NCI-H82 treated with DMSO at 0.1 percent for 48 hours (cell line): ENCODE measurements at regions not wholly inside any gene's neighbourhood (a gene's known extent, or its start where the extent isn't known, plus 50 kb on each side); places are given as distances from the start of the nearest gene placed in this dataset.
"Not testable (repeated sequence)": the region's sequence is repeated elsewhere in the genome, so short reads cannot be mapped to it uniquely, and the experiment has no call there.

Experiments
- DNase-seq: peaks from one replicate; lab custom pipeline; 2025; ENCODE audit not compliant: unreplicated experiment; lab: John Stamatoyannopoulos, UW

DNA sequence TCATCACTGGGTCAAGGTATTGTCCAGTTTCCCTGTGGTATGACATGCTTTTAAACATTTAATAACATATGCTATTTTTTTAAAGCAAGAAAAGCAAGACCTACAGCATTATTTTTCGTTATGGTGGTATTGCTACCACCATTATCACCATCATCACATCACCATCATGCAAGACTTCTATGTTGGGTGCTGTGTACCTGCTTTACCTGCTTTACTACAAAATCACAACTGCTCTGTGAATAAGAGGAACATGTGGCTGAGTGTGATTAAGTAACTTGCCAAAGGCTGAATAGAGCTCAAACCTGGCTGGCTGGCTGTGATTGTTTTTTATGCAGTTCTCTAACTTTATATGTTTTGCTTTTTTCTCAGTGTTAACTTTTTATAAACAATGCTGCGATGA is 140.8 kb upstream of the CLINT1 start:
- no peak for DNase-seq

- no peak for DNase-seq
These were observed 139.1 kb upstream of the CLINT1 start for GRCh38 chr5:157997991-157998504.

DNA sequence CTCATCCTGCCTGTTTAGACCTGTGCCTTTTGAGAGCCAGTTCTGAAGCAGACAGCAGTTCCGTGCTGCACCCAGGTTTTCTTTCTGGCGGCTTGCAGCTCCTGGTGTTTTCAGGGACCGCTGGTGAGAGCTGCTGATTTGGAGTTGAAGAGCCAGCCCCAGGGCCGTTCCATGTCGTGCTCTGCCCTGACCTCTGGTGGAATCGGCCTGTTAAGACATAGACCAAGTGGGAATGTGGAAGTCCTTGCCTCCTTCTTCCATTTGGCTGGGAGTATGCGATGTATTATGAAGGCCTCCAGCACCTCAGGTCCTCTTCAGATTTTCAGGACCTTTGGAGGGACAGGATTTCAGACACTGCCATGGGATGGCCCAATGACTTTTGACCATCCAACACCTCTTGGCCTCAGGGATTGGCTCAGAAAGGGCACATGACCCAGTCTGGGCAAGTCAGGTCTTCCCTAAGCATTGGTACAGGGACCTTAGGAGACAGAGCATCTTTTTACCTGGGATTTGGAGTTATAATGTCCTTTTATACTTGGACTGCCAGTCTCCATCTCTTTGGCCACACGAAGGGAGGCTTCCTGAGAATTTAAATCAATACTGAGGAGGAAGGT is 136.1 kb upstream of the CLINT1 start:
- DNase-seq = no peak

- DNase-seq = no peak
These were observed 135.2 kb upstream of the CLINT1 start for GRCh38 chr5:157993986-157994691.

- peak; percentile 63 for DNase-seq
These were observed 134.3 kb upstream of the CLINT1 start for GRCh38 chr5:157993201-157993600.

DNA sequence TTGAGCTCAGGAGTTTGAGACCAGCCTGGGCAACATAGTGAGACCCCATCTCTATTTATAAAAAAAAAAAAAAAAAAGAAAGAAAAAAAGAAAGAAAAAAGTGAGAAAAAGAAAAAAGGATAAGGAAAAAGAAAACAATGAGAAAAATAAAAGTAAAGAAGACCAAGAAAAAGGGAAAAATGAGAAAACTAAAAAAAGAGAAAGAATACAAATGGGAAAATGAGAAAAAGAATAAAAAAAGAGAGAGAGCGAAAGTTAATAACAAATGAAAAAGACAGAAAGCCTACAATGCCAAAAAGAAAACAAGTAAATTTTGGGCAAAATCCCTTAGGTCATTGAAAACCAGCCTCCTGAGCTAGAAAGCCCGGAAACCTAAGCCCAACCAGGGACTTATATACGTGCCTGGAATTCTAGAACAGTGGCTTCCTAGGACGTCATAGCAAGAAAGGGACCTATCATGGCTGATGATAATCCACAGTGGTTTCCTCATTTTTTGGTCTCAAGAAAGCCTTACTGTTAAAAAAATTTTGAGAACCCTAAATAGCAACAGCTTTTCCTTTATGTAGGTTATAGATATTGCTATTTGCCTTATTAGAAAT is 131.7 kb upstream of the CLINT1 start:
- DNase-seq = no peak

DNA sequence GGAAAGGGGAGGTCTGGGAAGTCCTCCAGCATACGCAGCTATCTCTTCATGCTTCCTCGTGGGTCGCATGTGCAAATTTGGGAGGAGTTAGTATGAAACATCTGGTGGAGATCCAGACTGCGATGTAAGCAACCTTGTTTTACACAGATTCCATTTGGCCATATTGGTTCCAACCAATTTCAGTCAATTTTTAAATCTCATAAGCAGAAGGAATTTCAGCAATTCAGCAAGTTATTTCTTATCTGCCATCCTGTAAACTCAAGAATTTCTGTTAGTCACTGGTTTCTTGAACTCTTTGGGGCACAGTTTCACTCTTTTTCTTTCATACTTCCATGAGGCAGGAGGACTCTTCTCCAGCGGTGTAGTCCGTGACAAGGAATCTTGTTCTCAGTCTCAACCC is 130.4 kb upstream of the CLINT1 start:
- no peak for DNase-seq

DNA sequence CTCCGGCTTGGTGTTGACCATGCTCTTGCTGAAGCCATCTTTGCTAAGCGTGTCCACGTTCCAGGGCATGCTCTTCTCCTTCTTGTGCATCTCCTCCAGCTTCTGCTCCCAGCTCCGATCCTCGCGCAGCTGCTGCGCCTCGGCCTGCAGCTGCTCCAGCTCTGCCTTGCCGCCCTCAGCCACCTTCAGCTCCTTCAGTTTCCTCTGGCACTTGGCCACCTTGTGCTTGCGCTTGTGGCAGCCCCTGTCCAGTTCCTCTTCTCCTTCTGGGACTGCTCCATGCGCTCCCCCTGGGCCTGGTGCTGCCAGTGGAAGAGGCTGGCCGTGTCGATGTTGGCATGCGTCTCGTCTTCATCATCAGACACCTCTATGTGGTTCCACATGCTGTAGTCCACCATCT is 128.3 kb upstream of the CLINT1 start:
- no peak for DNase-seq

GRCh38 chr5:157986431-157986990 is 127.6 kb upstream of the CLINT1 start:
- no peak for DNase-seq

DNA sequence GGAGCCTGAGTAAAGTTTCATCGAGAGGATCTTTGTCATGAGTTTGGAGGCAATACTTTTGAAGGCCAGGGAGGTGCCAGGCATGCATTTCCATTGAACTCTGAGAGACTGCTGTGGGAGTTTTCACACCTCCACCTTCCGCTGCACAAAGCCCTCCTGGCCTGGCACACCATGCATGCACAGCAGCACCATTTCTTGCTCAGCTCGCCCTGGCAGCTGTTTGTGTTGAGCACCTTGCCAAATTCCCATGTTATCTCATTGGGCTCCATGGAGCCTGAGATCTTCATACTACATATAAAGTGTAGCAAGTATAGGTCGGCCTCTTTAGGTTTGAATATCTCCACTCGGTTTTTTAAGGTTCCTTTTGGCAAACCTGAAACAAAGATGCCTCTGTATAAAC is 125.7 kb upstream of the CLINT1 start:
- no peak for DNase-seq

DNA sequence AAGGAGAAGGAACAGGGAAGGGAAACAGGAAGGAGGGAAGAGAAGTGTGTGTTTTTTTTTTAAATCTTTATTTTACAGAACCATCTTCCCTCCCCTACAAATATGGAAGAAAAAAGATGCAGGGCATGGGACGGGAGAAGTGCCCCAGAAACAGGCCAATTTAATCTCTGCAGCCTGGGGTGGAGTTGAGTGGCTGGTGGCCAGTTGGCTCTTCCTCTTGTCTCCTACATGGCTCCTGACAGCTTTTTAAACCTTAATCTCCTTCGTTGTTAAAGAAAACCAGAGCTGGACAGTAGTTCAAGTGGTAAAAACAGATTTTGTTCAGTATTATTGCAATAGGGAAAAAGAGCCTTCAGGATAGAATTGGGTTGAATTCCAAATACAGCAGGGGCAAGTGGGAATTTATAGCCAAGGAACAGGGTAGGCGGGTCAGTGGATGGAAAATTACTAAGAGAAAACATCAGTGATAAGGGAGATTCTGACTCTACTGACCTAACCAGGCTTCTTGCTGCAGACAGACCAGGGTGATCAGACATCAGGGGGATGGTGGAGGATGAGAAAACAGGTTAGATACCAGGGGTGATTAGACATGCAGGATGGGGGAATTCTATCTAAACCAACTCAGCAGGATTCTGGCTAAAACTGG is 125.1 kb upstream of the CLINT1 start:
- no peak for DNase-seq

DNA sequence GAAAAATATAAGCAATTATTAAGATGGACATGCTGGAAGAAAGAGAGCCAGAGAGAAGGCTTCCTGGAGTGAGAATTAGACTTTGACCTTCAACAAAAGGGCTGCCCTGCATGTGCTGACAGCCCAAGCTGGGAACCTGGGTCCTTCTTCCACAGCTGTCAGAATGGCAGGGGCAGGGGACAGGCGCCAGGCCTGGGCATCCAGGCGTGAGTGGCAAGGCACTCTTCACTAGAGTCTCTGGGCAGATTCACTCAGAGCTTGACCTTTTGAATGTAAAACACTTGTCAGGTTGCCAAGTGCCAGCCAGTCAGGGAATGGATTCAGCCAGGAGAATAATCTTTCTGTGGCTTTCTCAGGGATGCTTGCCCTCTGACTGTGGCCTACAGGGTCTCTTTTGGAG is 119.1 kb upstream of the CLINT1 start:
- no peak for DNase-seq

- no peak for DNase-seq
These were observed 117.5 kb upstream of the CLINT1 start for GRCh38 chr5:157976429-157976828.

DNA sequence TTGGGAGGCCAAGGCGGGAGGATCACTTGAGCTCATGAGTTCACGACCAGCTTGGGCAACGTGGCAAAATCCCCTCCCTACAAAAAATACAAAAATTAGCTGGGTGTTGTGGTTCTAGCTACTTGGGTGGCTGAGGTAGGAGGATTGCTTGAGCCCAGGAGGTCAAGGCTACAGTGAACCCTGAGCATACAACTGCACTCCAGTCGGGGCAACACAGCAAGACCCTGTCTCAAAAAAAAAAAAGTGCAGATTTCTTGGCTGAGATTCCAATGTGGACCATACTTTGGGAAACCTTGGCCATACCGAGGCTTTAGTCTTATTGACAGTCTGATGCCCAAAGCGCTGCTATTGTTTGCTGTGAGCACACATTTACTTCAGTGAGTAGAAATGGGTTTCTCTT is 113.6 kb upstream of the CLINT1 start:
- DNase-seq = no peak

- no peak for DNase-seq
These were observed 112.7 kb upstream of the CLINT1 start for GRCh38 chr5:157971571-157972216.

GRCh38 chr5:157968570-157968969 is 109.6 kb upstream of the CLINT1 start:
- DNase-seq = not testable (repeated sequence)

DNA sequence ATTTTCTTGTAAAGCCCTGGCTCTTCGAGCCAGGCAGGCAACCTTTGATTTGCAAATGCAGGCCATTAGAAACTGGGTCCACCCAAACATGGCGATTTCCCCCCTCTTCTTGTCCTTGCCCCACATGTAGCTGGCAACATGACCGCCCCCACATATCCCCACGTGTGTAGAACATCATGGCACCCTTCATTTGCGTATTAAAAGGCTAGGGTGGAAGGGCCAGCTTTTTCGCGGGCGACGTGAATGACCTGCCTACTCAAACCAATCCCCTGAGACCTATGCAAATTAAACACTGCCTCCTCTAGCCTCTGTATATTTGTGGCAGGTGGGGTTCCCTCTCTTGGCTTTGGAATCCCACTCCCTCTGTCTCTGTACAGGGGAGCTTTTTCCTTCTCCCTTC is 107.0 kb upstream of the CLINT1 start:
- DNase-seq = no peak

- DNase-seq = no peak
These were observed 106.2 kb upstream of the CLINT1 start for GRCh38 chr5:157965040-157965678.

GRCh38 chr5:157963761-157964160 is 104.8 kb upstream of the CLINT1 start:
- DNase-seq = no peak

- DNase-seq = no peak
These were observed 104.3 kb upstream of the CLINT1 start for GRCh38 chr5:157963244-157963643.

DNA sequence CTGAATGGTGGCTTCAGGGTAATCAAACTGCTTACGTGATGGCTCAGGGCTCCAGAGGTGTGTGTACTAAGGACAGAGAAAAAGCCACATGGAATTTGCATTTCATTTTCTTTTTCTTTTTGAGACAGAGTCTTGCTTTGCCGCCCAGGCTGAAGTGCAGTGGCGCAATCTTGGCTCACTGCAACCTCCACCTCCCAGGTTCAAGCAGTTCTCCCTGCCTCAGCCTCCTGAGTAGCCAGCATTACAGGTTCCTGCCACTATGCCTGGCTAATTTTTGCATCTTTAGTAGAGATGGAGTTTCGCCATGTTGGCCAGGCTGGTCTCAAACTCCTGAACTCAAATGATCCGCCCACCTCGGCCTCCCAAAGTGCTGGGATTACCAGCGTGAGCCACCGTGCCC is 103.7 kb upstream of the CLINT1 start:
- DNase-seq = not testable (repeated sequence)
